Trophoblast cell (in vitro differentiated cells and primary cell): ENCODE measurements at regions not wholly inside any gene's neighbourhood (a gene's known extent, or its start where the extent isn't known, plus 50 kb on each side); places are given as distances from the start of the nearest gene placed in this dataset.
A peak's percentile ranks its signal among the peaks of the same experiment; 100 is the strongest.

Source experiments
- DNase-seq, 2 donors: peaks; one replicate each; pipeline ENCODE4 v3.0.0-alpha.2; 2016
- H2AFZ ChIP-seq: 2 replicates; pipeline ENCODE4 v1.6.1; 2013; ENCODE audit warnings: low read length, moderate library complexity, mild to moderate bottlenecking; ENCODE audit not compliant: insufficient read depth, poor library complexity
- H2AK5ac ChIP-seq: 2 replicates; pipeline ENCODE4 v1.6.1; 2013; ENCODE audit warnings: mild to moderate bottlenecking, low read length
- H2BK120ac ChIP-seq: 2 replicates; pipeline ENCODE4 v1.6.1; 2013; ENCODE audit warnings: low read length, mild to moderate bottlenecking, moderate library complexity; ENCODE audit not compliant: insufficient read depth, poor library complexity
- H2BK12ac ChIP-seq: 2 replicates; pipeline ENCODE4 v1.6.1; 2013; ENCODE audit warnings: mild to moderate bottlenecking, low read length, moderate library complexity
- H2BK5ac ChIP-seq: 2 replicates; pipeline ENCODE4 v1.6.1; 2013; ENCODE audit warnings: low read length, low read depth, moderate library complexity, mild to moderate bottlenecking; ENCODE audit not compliant: poor library complexity
- H3K14ac ChIP-seq: 2 replicates; pipeline ENCODE4 v1.6.1; 2013; ENCODE audit warnings: mild to moderate bottlenecking, low read length
- H3K18ac ChIP-seq: 2 replicates; pipeline ENCODE4 v1.6.1; 2013; ENCODE audit warnings: mild to moderate bottlenecking, low read length
- H3K23ac ChIP-seq: 2 replicates; pipeline ENCODE4 v1.6.1; 2013; ENCODE audit warnings: low read length
- H3K27ac ChIP-seq: 2 replicates; pipeline ENCODE4 v1.5.1; 2013; ENCODE audit warnings: low read depth, mild to moderate bottlenecking, inconsistent platforms, low read length, moderate library complexity
- H3K27me3 ChIP-seq: 2 replicates; pipeline ENCODE4 v1.6.1; 2013; ENCODE audit warnings: inconsistent platforms, mild to moderate bottlenecking, low read length, moderate library complexity; ENCODE audit not compliant: insufficient read depth
- H3K36me3 ChIP-seq, 2 experiments: 1 replicate in 1 of 2; 2 replicates in 1 of 2; pipeline ENCODE4 v1.6.1; 2013; ENCODE audit warnings: low read length in 2 of 2, mild to moderate bottlenecking in 2 of 2, moderate library complexity in 1 of 2; ENCODE audit not compliant: insufficient read depth in 2 of 2, control insufficient read depth in 1 of 2
- H3K4ac ChIP-seq: 2 replicates; pipeline ENCODE4 v1.6.1; 2013; ENCODE audit warnings: low read depth, mild to moderate bottlenecking, low read length, moderate library complexity
- H3K4me1 ChIP-seq, 2 experiments: 1 replicate in 1 of 2; 2 replicates in 1 of 2; pipeline ENCODE4 v1.6.1; 2013; ENCODE audit warnings: low read length in 2 of 2, mild to moderate bottlenecking in 2 of 2, moderate library complexity in 1 of 2; ENCODE audit not compliant: insufficient read depth in 2 of 2, control insufficient read depth in 1 of 2
- H3K4me2 ChIP-seq: 2 replicates; pipeline ENCODE4 v1.6.1; 2013; ENCODE audit warnings: inconsistent platforms, mild to moderate bottlenecking, low read length, moderate library complexity
- H3K4me3 ChIP-seq: 2 replicates; pipeline ENCODE4 v1.5.1; 2013; ENCODE audit warnings: mild to moderate bottlenecking, low read depth, low read length, inconsistent platforms
- H3K79me1 ChIP-seq: one replicate; pipeline ENCODE4 v1.6.1; 2013; ENCODE audit warnings: low read length
- H3K79me2 ChIP-seq: 2 replicates; pipeline ENCODE4 v1.6.1; 2013; ENCODE audit warnings: low read length, mild to moderate bottlenecking; ENCODE audit not compliant: control insufficient read depth, insufficient read depth, poor library complexity
- H3K9ac ChIP-seq: 2 replicates; pipeline ENCODE4 v1.6.1; 2013; ENCODE audit warnings: mild to moderate bottlenecking, low read length
- H3K9me3 ChIP-seq: 2 replicates; pipeline ENCODE4 v1.6.1; 2013; ENCODE audit warnings: low read depth, mild to moderate bottlenecking, control low read depth, inconsistent platforms, low read length; ENCODE audit not compliant: insufficient read depth
- H4K12ac ChIP-seq: 2 replicates; pipeline ENCODE4 v1.6.1; 2013; ENCODE audit warnings: low read depth, mild to moderate bottlenecking, low read length, moderate library complexity
- H4K8ac ChIP-seq: 2 replicates; pipeline ENCODE4 v1.6.1; 2013; ENCODE audit warnings: low read depth, mild to moderate bottlenecking, low read length, moderate library complexity
- H4K91ac ChIP-seq: one replicate; pipeline ENCODE4 v1.6.1; 2013; ENCODE audit warnings: low read depth, mild to moderate bottlenecking, low read length, moderate library complexity
- WGBS: extraction: QIAGEN DNeasy Blood & Tissue Kit; methylation state at CpG from one replicate; pipeline ENCODE4 v1.1.7; 2013; ENCODE audit warnings: missing lambda C conversion rate; ENCODE audit not compliant: insufficient read length, insufficient coverage; ENCODE audit errors: extremely low coverage; 5-methylcytosine and 5-hydroxymethylcytosine counted together

GRCh38 chr5:124315741-124316415 is 430.6 kb downstream of the ZNF608 start:
- Histone ChIP-seq H2AK5ac (no peak overlapping the region), H3K9me3 (peaks cover 3% of the 10 kb centered on the region)
- no CpG with 5 or more reads among the region's 3 CpGs for WGBS

GRCh38 chr5:124310453-124310852 is 436.0 kb downstream of the ZNF608 start:
- Histone ChIP-seq H2AK5ac (no peak overlapping the region), H3K4ac (no peak overlapping the region), H4K8ac (no peak overlapping the region), H3K9ac (no peak overlapping the region), H4K12ac (no peak overlapping the region), H3K14ac (no peak overlapping the region), H3K36me3 (no peaks in the 10 kb centered on the region), H4K91ac (no peak overlapping the region), H3K79me1 (no peaks in the 10 kb centered on the region), H2BK120ac (no peak overlapping the region), H2AFZ (no peak overlapping the region), H3K9me3 (peaks cover 3% of the 10 kb centered on the region), H3K18ac (no peak overlapping the region), H3K4me2 (no peak overlapping the region), H2BK12ac (no peak overlapping the region), H2BK5ac (no peak overlapping the region), H3K4me3 (no peak overlapping the region), H3K27me3 (no peaks in the 10 kb centered on the region), H3K79me2 (no peaks in the 10 kb centered on the region), H3K27ac (no peak overlapping the region), H3K23ac (no peak overlapping the region), H3K4me1 (peaks cover 2 to 3% of the 10 kb centered on the region in 2 experiments)
- WGBS = no CpG with 5 or more reads among the region's 3 CpGs
- no peak for DNase-seq

More at GRCh38 chr5:124315741-124316415, 430.6 kb downstream of the ZNF608 start:
- Histone ChIP-seq H4K12ac (no peak overlapping the region), H3K27me3 (no peaks in the 10 kb centered on the region), H4K91ac (no peak overlapping the region), H3K4ac (no peak overlapping the region), H2BK12ac (no peak overlapping the region), H2BK5ac (no peak overlapping the region), H3K14ac (no peak overlapping the region), H3K36me3 (no peaks in the 10 kb centered on the region), H2AFZ (no peak overlapping the region), H2BK120ac (no peak overlapping the region), H3K18ac (no peak overlapping the region), H3K79me2 (no peaks in the 10 kb centered on the region), H4K8ac (no peak overlapping the region), H3K23ac (no peak overlapping the region), H3K4me1 (no peaks in the 10 kb centered on the region), H3K27ac (no peak overlapping the region), H3K4me3 (no peak overlapping the region), H3K79me1 (no peaks in the 10 kb centered on the region), H3K9ac (no peak overlapping the region), H3K4me2 (no peak overlapping the region)
- DNase-seq = no peak

- Histone ChIP-seq H4K8ac (no peak overlapping the region), H2BK12ac (peak overlapping the region; percentile 12), H3K79me1 (no peaks in the 10 kb centered on the region), H3K36me3 (no peaks in the 10 kb centered on the region), H3K14ac (no peak overlapping the region), H3K27me3 (no peaks in the 10 kb centered on the region), H3K4me2 (no peak overlapping the region), H3K27ac (no peak overlapping the region), H2AK5ac (no peak overlapping the region), H2BK5ac (no peak overlapping the region), H3K4me3 (no peak overlapping the region), H2AFZ (peak overlapping the region; percentile 11), H3K18ac (no peak overlapping the region), H3K9ac (no peak overlapping the region), H3K79me2 (no peaks in the 10 kb centered on the region), H2BK120ac (no peak overlapping the region), H4K91ac (no peak overlapping the region), H3K23ac (no peak overlapping the region), H4K12ac (no peak overlapping the region), H3K4me1 (peaks cover 2 to 3% of the 10 kb centered on the region in 2 experiments), H3K4ac (no peak overlapping the region), H3K9me3 (peaks cover under 1% of the 10 kb centered on the region)
- no CpG with 5 or more reads among the region's 11 CpGs for WGBS
- DNase-seq = peak; percentile 6 to 57
Observed at GRCh38 chr5:124309241-124309980, 437.0 kb downstream of the ZNF608 start.

GRCh38 chr5:124303366-124303765 is 443.1 kb downstream of the ZNF608 start:
- H3K79me1 ChIP-seq = no peaks in the 10 kb centered on the region
- no peak overlapping the region for H3K4me3 ChIP-seq
- no peak overlapping the region for H3K9ac ChIP-seq
- H2AK5ac ChIP-seq = no peak overlapping the region
- no peaks in the 10 kb centered on the region for H3K36me3 ChIP-seq
- DNase-seq = peak in 1 of 2 donors; percentile 13
- no peak overlapping the region for H3K14ac ChIP-seq
- H3K4me1 ChIP-seq = no peaks in the 10 kb centered on the region
- no peaks in the 10 kb centered on the region for H3K79me2 ChIP-seq
- H3K4me2 ChIP-seq = no peak overlapping the region
- H4K12ac ChIP-seq = no peak overlapping the region
- no peak overlapping the region for H3K27ac ChIP-seq
- no peak overlapping the region for H3K23ac ChIP-seq
- no peaks in the 10 kb centered on the region for H3K9me3 ChIP-seq
- no peaks in the 10 kb centered on the region for H3K27me3 ChIP-seq
- H2BK12ac ChIP-seq = no peak overlapping the region
- no peak overlapping the region for H4K8ac ChIP-seq
- no peak overlapping the region for H4K91ac ChIP-seq
- no peak overlapping the region for H3K4ac ChIP-seq
- no peak overlapping the region for H2BK120ac ChIP-seq
- no peak overlapping the region for H3K18ac ChIP-seq
- WGBS = no CpG with 5 or more reads among the region's 1 CpG
- H2BK5ac ChIP-seq = no peak overlapping the region
- H2AFZ ChIP-seq = no peak overlapping the region
